ENCODE measurements at regions not wholly inside any gene's neighbourhood (a gene's known extent, or its start where the extent isn't known, plus 50 kb on each side); places are given as distances from the start of the nearest gene placed in this dataset.
A peak's percentile ranks its signal among the peaks of the same experiment; 100 is the strongest.

- ATAC-seq (no peak), DNase-seq (no peak)
- Histone ChIP-seq H3K4me3 (no peak overlapping the region), H3K27me3 (ENCODE audit: low read depth) (no peaks in the 10 kb centered on the region), H3K27ac (no peak overlapping the region), H3K9me3 (no peaks in the 10 kb centered on the region), H3K4me1 (no peaks in the 10 kb centered on the region), H3K36me3 (no peaks in the 10 kb centered on the region)
- TF ChIP-seq, protein P1, sequence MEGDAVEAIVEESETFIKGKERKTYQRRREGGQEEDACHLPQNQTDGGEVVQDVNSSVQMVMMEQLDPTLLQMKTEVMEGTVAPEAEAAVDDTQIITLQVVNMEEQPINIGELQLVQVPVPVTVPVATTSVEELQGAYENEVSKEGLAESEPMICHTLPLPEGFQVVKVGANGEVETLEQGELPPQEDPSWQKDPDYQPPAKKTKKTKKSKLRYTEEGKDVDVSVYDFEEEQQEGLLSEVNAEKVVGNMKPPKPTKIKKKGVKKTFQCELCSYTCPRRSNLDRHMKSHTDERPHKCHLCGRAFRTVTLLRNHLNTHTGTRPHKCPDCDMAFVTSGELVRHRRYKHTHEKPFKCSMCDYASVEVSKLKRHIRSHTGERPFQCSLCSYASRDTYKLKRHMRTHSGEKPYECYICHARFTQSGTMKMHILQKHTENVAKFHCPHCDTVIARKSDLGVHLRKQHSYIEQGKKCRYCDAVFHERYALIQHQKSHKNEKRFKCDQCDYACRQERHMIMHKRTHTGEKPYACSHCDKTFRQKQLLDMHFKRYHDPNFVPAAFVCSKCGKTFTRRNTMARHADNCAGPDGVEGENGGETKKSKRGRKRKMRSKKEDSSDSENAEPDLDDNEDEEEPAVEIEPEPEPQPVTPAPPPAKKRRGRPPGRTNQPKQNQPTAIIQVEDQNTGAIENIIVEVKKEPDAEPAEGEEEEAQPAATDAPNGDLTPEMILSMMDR (IDR thresholded peaks at IDR 0.05): peak; percentile 41
- intact Hi-C loops (cut with DNase I): no loop called here
These were observed 469.8 kb upstream of the KIRREL3 start for GRCh38 chr11:127470306-127470884.

DNA sequence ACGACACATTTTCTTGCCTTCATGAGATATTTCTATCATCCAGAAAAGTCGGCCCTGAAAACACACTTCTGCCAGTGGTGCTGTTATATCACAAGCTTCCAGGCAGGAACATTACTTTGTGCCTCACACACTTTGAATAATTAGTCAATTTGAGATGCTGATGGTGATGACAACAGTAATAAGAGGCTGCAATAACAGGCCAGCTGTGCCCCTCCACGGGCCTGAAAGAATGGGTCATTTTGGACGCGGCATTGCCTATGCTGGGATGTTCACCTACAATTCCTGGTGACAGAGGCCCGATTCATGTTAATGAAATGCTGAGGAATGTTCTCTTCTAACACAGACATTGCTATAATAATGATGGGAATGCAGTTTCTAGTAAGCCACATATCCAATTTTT is 463.8 kb upstream of the KIRREL3 start:
- DNase-seq (no peak), ATAC-seq (no peak)
- H3K4me1 ChIP-seq: no peaks in the 10 kb centered on the region
- no peaks in the 10 kb centered on the region for H3K27me3 ChIP-seq (ENCODE audit: low read depth)
- no peaks in the 10 kb centered on the region for H3K9me3 ChIP-seq
- no peaks in the 10 kb centered on the region for H3K36me3 ChIP-seq
- TF ChIP-seq, protein P1 (IDR thresholded peaks at IDR 0.05): no peak
- intact Hi-C loops (cut with DNase I): loop anchor here (10.0 kb wide), 1 partner anchor 60 kb away; no protein-coding TSS in a partner anchor
- H3K4me3 ChIP-seq: no peak overlapping the region
- H3K27ac ChIP-seq: no peak overlapping the region

DNA sequence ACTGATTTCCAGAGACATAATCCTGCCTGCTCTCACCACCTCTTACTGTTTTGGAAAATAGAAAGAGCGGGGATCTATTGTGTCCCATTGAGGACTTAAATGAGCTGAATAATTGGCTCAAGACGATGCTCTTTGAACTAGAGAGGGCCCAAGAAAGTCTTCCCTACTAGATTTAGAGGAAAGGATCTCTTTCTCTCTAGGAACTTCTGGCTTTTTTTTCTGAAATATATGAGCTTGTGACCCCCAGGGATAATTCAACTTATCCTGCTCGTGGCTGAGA is 461.4 kb upstream of the KIRREL3 start:
- no peak for DNase-seq
- Histone ChIP-seq H3K4me3 (no peak overlapping the region), H3K36me3 (no peaks in the 10 kb centered on the region), H3K4me1 (no peaks in the 10 kb centered on the region), H3K27ac (no peak overlapping the region), H3K27me3 (ENCODE audit: low read depth) (no peaks in the 10 kb centered on the region), H3K9me3 (no peaks in the 10 kb centered on the region)
- intact Hi-C loops (cut with DNase I): loop anchor here (10.0 kb wide), 1 partner anchor 63 kb away; no protein-coding TSS in a partner anchor
- TF ChIP-seq, protein P1 (IDR thresholded peaks at IDR 0.05): no peak
- no peak for ATAC-seq

GRCh38 chr11:127461241-127462064 is 460.9 kb upstream of the KIRREL3 start:
- TF ChIP-seq, protein P1 (IDR thresholded peaks at IDR 0.05): no peak
- Histone ChIP-seq H3K27ac (no peak overlapping the region), H3K4me3 (no peak overlapping the region), H3K9me3 (no peaks in the 10 kb centered on the region), H3K4me1 (no peaks in the 10 kb centered on the region), H3K27me3 (ENCODE audit: low read depth) (no peaks in the 10 kb centered on the region), H3K36me3 (no peaks in the 10 kb centered on the region)
- ATAC-seq (no peak), DNase-seq (no peak)
- intact Hi-C loops (cut with DNase I): loop anchor here (10.0 kb wide), 1 partner anchor 63 kb away; no protein-coding TSS in a partner anchor

GRCh38 chr11:127458561-127458960 is 458.0 kb upstream of the KIRREL3 start:
- H3K27me3 ChIP-seq (ENCODE audit: low read depth): no peaks in the 10 kb centered on the region
- TF ChIP-seq, protein P1 (IDR thresholded peaks at IDR 0.05): no peak
- H3K27ac ChIP-seq: no peak overlapping the region
- H3K4me1 ChIP-seq: no peaks in the 10 kb centered on the region
- ATAC-seq: no peak
- no peaks in the 10 kb centered on the region for H3K36me3 ChIP-seq
- H3K4me3 ChIP-seq: no peak overlapping the region
- no peaks in the 10 kb centered on the region for H3K9me3 ChIP-seq
- DNase-seq: no peak
- intact Hi-C loops (cut with DNase I): no loop called here

All from lower lobe of right lung (tissue), 2 donors.